GM13977 (cell line): ENCODE measurements at regions not wholly inside any gene's neighbourhood (a gene's known extent, or its start where the extent isn't known, plus 50 kb on each side); places are given as distances from the start of the nearest gene placed in this dataset.

Source experiments
- DNase-seq: peaks from one replicate; pipeline ENCODE4 v3.0.0; 2012; ENCODE audit warnings: low spot score
- CTCF ChIP-seq: IDR thresholded peaks from 2 replicates; pipeline ENCODE4 v1.5.1; 2012; ENCODE audit warnings: mild to moderate bottlenecking, control low read depth; ENCODE audit not compliant: insufficient read depth; ENCODE audit errors: extremely low read depth, missing control alignments
- in situ Hi-C: fragments of 300-500 bp; cut with MboI; formaldehyde crosslinking; loops from one replicate; pipeline ENCODE4 v1.12.0; 2022; ENCODE audit warnings: low sequenced_read_pairs, low pct_unique_long_range_greater_than_20kb, mixed read lengths, inconsistent platforms; ENCODE audit not compliant: unreplicated experiment

- no peak for TF ChIP-seq CTCF
- in situ Hi-C loops = no loop called here
- no peak for DNase-seq
Measured at GRCh38 chr6:21773576-21773968, 180.0 kb downstream of the SOX4 start.

GRCh38 chr6:21777846-21778245 lies 184.3 kb downstream of the SOX4 start:
- no peak for DNase-seq
- in situ Hi-C loops = no loop called here
- TF ChIP-seq CTCF = no peak

GRCh38 chr6:21780141-21780540 lies 186.6 kb downstream of the SOX4 start:
- DNase-seq = no peak
- no peak for TF ChIP-seq CTCF
- in situ Hi-C loops = no loop called here

GRCh38 chr6:21780679-21781078 lies 187.1 kb downstream of the SOX4 start:
- DNase-seq = no peak
- no peak for TF ChIP-seq CTCF
- in situ Hi-C loops = no loop called here

DNA sequence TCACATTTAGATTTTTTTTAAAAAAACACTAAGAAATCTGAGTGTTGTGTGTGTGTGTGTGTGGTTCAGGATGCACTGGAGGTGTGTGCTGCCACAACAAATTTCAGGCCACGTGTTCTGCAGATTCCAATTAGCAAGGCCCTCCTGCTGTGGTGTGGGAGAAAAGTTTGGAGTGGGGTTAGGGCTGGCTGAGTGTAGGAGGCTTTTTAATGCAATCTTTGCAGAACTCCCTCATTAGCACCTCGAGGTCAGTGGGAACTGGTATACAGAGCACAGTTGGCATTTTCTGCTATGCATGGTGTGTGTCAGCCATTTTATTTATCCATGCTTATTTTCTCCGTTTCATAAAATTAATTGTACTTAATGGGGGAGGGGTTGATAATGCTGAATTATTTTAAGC lies 187.6 kb downstream of the SOX4 start:
- in situ Hi-C loops = no loop called here
- no peak for TF ChIP-seq CTCF
- DNase-seq = no peak

DNA sequence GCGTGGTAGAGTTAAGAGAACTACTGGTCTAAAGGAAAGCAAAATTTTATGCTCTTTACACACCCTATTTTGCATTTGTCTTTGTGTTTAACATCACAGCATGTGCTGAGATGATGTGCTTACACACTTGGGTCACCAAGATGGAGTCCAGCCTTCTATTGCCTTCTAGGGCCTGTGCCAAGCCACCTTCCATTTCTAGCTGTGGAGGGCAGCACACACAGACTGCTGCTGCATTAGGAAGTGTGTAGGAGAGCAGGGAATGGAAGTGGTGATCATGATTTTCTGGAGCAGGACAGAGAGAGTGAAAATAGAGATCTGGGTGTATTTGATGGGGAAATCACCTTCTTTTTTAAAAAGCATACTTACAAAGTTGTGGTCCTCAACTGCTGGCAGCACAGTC lies 191.6 kb downstream of the SOX4 start:
- DNase-seq = no peak
- in situ Hi-C loops = no loop called here
- TF ChIP-seq CTCF = no peak

DNA sequence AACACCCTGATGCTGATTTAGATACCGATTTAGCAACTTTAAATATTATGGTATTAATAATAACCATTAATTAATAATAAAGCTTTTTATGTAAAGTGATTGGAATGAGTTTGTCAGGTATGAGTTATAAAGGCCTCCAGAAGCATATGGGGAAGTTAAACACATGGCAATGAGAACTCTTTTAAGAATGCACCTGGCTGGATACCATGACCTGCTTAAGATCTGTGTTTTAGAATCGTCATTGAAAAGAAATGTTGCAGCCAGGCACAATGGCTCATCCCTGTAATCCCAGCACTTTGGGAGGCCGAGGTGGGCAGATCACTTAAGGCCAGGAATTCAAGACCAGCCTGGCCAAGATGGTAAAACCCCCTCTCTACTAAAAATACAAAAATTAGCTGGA lies 197.5 kb downstream of the SOX4 start:
- in situ Hi-C loops = no loop called here
- no peak for TF ChIP-seq CTCF

More for the DNA sequence above, 197.5 kb downstream of the SOX4 start:
- no peak for DNase-seq
